HCT116 (cell line): ENCODE measurements at regions not wholly inside any gene's neighbourhood (a gene's known extent, or its start where the extent isn't known, plus 50 kb on each side); places are given as distances from the start of the nearest gene placed in this dataset.

ENCODE experiments used
- ATAC-seq: fragments of 200-7000 bp; cut with Tn5 transposase; 2 replicates; pipeline ENCODE4 v1.9.1; 2020; ENCODE audit warnings: mild to moderate bottlenecking, moderate library complexity
- BruUV-seq: library from RNA; stranded (reverse); fragments of 400-500 nt; replicated peaks from 2 replicates; lab custom pipeline; 2021; lab: Mats Ljungman, UMichigan
- CTCF ChIA-PET: fragments of 300-600 bp; sonication (Branson Sonifier 250); formaldehyde crosslinking; loops from one replicate; lab custom pipeline; 2021; ENCODE audit warnings: antibody characterized with exemption; lab: Charles Lee
- POLR2A ChIA-PET: fragments of 300-600, 350-600 bp; sonication (Branson Sonifier 250); formaldehyde crosslinking; loops from one replicate; lab custom pipeline; 2021; ENCODE audit warnings: antibody characterized with exemption; lab: Charles Lee
- RAD21 ChIA-PET, 2 experiments: fragments of 300-600 bp; sonication (Branson Sonifier 250); formaldehyde crosslinking; loops; one replicate each; lab custom pipeline; 2023; ENCODE audit warnings: low total read pairs in 2 of 2; ENCODE audit not compliant: uncharacterized antibody in 2 of 2, unreplicated experiment in 2 of 2, low non-redundant PET in 1 of 2; lab: Charles Lee
- DNase-seq: peaks from one replicate; pipeline ENCODE4 v3.0.0-alpha.2; 2010; ENCODE audit warnings: low read depth, low spot score
- H2AFZ ChIP-seq: fragments of 200-600 bp; shearing (Covaris generic), sonication (generic); 2 replicates; pipeline ENCODE4 v1.6.1; 2017; ENCODE audit warnings: low read depth, mixed run types, mixed read lengths, antibody characterized with exemption, low read length; ENCODE audit not compliant: poor library complexity, severe bottlenecking
- H3K27ac ChIP-seq: 2 replicates; pipeline ENCODE4 v1.5.1; 2012; ENCODE audit warnings: low read depth, low read length
- H3K27me3 ChIP-seq: fragments of 200-600 bp; sonication (generic); 2 replicates; pipeline ENCODE4 v1.6.1; 2016; ENCODE audit warnings: mixed run types, low read length, mixed read lengths; ENCODE audit not compliant: insufficient read depth
- H3K36me3 ChIP-seq, 2 experiments: fragments of 200-500 bp in 1 of 2; fragments of 200-600 bp in 1 of 2; sonication (Bioruptor generic) in 1 of 2; sonication (generic) in 1 of 2; 2 replicates each; pipeline versions ENCODE4 v1.5.1 to v1.6.1; 2014 to 2016; ENCODE audit warnings: low read length in 2 of 2, inconsistent platforms in 1 of 2, mixed read lengths in 1 of 2, mixed run types in 1 of 2; ENCODE audit not compliant: insufficient read depth in 2 of 2, control insufficient read depth in 1 of 2
- H3K4me1 ChIP-seq, 2 experiments: fragments of 200-600 bp in 1 of 2; sonication (generic) in 1 of 2; 2 replicates each; pipeline versions ENCODE4 v1.5.1 to v1.6.1; 2012 to 2017; ENCODE audit warnings: low read length in 2 of 2, inconsistent platforms in 1 of 2, mild to moderate bottlenecking in 1 of 2, mixed read lengths in 1 of 2, mixed run types in 1 of 2, moderate library complexity in 1 of 2; ENCODE audit not compliant: insufficient read depth in 2 of 2, control insufficient read depth in 1 of 2
- H3K4me2 ChIP-seq: fragments of 200-600 bp; sonication (generic); 2 replicates; pipeline ENCODE4 v1.6.1; 2017; ENCODE audit warnings: mixed run types, low read length, mixed read lengths
- H3K4me3 ChIP-seq, 2 experiments: fragments of 200-600 bp in 1 of 2; sonication (generic) in 1 of 2; replicated peaks in 1 of 2; 2 replicates each; pipeline ENCODE4 v1.5.1; 2011 to 2016; ENCODE audit warnings: low read length in 2 of 2, control low read depth in 1 of 2, low read depth in 1 of 2, mild to moderate bottlenecking in 1 of 2, mixed read lengths in 1 of 2, mixed run types in 1 of 2
- H3K79me2 ChIP-seq: fragments of 200-600 bp; sonication (generic); 2 replicates; pipeline ENCODE4 v1.6.1; 2017; ENCODE audit warnings: mild to moderate bottlenecking, mixed run types, low read length, moderate library complexity, mixed read lengths; ENCODE audit not compliant: insufficient read depth
- H3K9ac ChIP-seq: fragments of 200-600 bp; sonication (generic); 2 replicates; pipeline ENCODE4 v1.6.1; 2016; ENCODE audit warnings: low read length, mixed read lengths
- H3K9me2 ChIP-seq: fragments of 200-600 bp; sonication (generic), shearing (Covaris generic); 2 replicates; pipeline ENCODE4 v1.6.1; 2017; ENCODE audit warnings: mixed run types, mild to moderate bottlenecking, moderate library complexity; ENCODE audit not compliant: insufficient read depth
- H3K9me3 ChIP-seq, 2 experiments: fragments of 200-500 bp in 1 of 2; fragments of 200-600 bp in 1 of 2; sonication (Bioruptor generic) in 1 of 2; sonication (generic) in 1 of 2; 2 replicates each; pipeline ENCODE4 v1.6.1; 2014 to 2017; ENCODE audit warnings: low read length in 2 of 2, mixed read lengths in 2 of 2, inconsistent platforms in 1 of 2, low read depth in 1 of 2, mild to moderate bottlenecking in 1 of 2, mixed run types in 1 of 2, moderate library complexity in 1 of 2; ENCODE audit not compliant: control insufficient read depth in 1 of 2, insufficient read depth in 1 of 2
- H4K20me1 ChIP-seq: fragments of 200-600 bp; sonication (generic), shearing (Covaris generic); 2 replicates; pipeline ENCODE4 v1.6.1; 2017; ENCODE audit warnings: mixed run types, mild to moderate bottlenecking, moderate library complexity; ENCODE audit not compliant: insufficient read depth
- CEBPB ChIP-seq: IDR thresholded peaks from 2 replicates; pipeline ENCODE4 v1.6.1; 2012; ENCODE audit warnings: low read depth
- CTCF ChIP-seq, 3 experiments: fragments of 200-600 bp in 1 of 3; sonication (generic) in 1 of 3; IDR thresholded peaks in 2 of 3; conservative IDR thresholded peaks in 1 of 3; 2 replicates each; pipeline ENCODE4 v1.5.1; 2012 to 2017; ENCODE audit warnings: low read depth in 2 of 3, low read length in 2 of 3, antibody characterized with exemption in 1 of 3, borderline replicate concordance in 1 of 3, control low read depth in 1 of 3, mild to moderate bottlenecking in 1 of 3, mixed read lengths in 1 of 3, mixed run types in 1 of 3, moderate library complexity in 1 of 3; ENCODE audit not compliant: insufficient read depth in 1 of 3
- EGR1 ChIP-seq: IDR thresholded peaks from 2 replicates; pipeline ENCODE4 v1.6.1; 2012; ENCODE audit warnings: low read depth
- ELF1 ChIP-seq: IDR thresholded peaks from 2 replicates; pipeline ENCODE4 v1.6.1; 2012; ENCODE audit warnings: low read depth, borderline replicate concordance
- EZH2 ChIP-seq: fragments of 200-600 bp; sonication (generic); IDR thresholded peaks from 2 replicates; pipeline ENCODE4 v1.6.1; 2017; ENCODE audit warnings: antibody characterized with exemption, mixed run types
- EZH2phosphoT487 ChIP-seq: fragments of 200-600 bp; IDR thresholded peaks from 2 replicates; pipeline ENCODE4 v1.6.1; 2018; ENCODE audit warnings: antibody characterized with exemption, borderline replicate concordance
- FOSL1 ChIP-seq: IDR thresholded peaks from 2 replicates; pipeline ENCODE4 v1.6.1; 2012; ENCODE audit warnings: low read depth
- MAX ChIP-seq: IDR thresholded peaks from 2 replicates; pipeline ENCODE4 v1.6.1; 2012
- SP1 ChIP-seq: IDR thresholded peaks from 2 replicates; pipeline ENCODE4 v1.6.1; 2012; ENCODE audit warnings: low read depth
- SRF ChIP-seq: IDR thresholded peaks from 2 replicates; pipeline ENCODE4 v1.6.1; 2012; ENCODE audit warnings: low read depth
- ZBTB33 ChIP-seq: IDR thresholded peaks from 2 replicates; pipeline ENCODE4 v1.6.1; 2011; ENCODE audit warnings: mild to moderate bottlenecking, low read length, moderate library complexity; ENCODE audit not compliant: insufficient replicate concordance; ENCODE audit errors: extremely low read depth
- intact Hi-C: fragments of 100-400 bp; cut with micrococcal nuclease; formaldehyde crosslinking; loops from 2 replicates; pipeline ENCODE4 v1.10.0; 2022

GRCh38 chr2:31813016-31813415, 197.8 kb downstream of the MEMO1 start:
- TF ChIP-seq MAX (no peak), EZH2 (no peak), SRF (no peak), EGR1 (no peak), CTCF (IDR thresholded peaks at IDR 0.05 in 2 of 3, conservative IDR thresholded peaks at IDR 0.05 in 1 of 3; ENCODE audit: borderline replicate concordance in 1 of 3, insufficient read depth in 1 of 3, low read depth in 2 of 3, low read length in 2 of 3) (no peak), EZH2phosphoT487 (no peak)
- H3K79me2 ChIP-seq = no peaks in the 10 kb centered on the region
- no peak overlapping the region for H3K27ac ChIP-seq
- H3K4me3 ChIP-seq = no peak overlapping the region
- ChIA-PET POLR2A (no interaction called here), RAD21 (no interaction called here), CTCF (no interaction called here)
- BruUV-seq = no TSS peak
- H3K36me3 ChIP-seq = no peaks in the 10 kb centered on the region
- no peak for DNase-seq
- intact Hi-C loops = no loop called here
- no peak overlapping the region for H3K4me2 ChIP-seq
- no peak for ATAC-seq
- H3K9me2 ChIP-seq = no peaks in the 10 kb centered on the region
- no peaks in the 10 kb centered on the region for H4K20me1 ChIP-seq
- peaks cover 0 to 4% of the 10 kb centered on the region in 2 experiments; a peak in 2 of 4 replicates for H3K4me1 ChIP-seq
- no peaks in the 10 kb centered on the region for H3K9me3 ChIP-seq
- 0 out of 2 replicates have a peak, but pooled peaks cover 2% of the 10 kb centered on the region for H3K27me3 ChIP-seq
- H3K9ac ChIP-seq = no peak overlapping the region
- no peak overlapping the region for H2AFZ ChIP-seq

GRCh38 chr2:31812051-31812798, 198.6 kb downstream of the MEMO1 start:
- no peak for DNase-seq

More at GRCh38 chr2:31812051-31812798, 198.6 kb downstream of the MEMO1 start:
- peak; percentile 36; the same call in 1 of the 2 replicates for ATAC-seq
- Histone ChIP-seq H4K20me1 (no peaks in the 10 kb centered on the region), H3K36me3 (no peaks in the 10 kb centered on the region)
- TF ChIP-seq CEBPB (no peak), FOSL1 (no peak), SP1 (no peak), ELF1 (no peak), EZH2 (no peak), ZBTB33 (no peak)
- TF ChIP-seq, all 23 proteins: peak for 0
- H3K27me3 ChIP-seq = no peaks in the 10 kb centered on the region
- no peak overlapping the region for H3K4me3 ChIP-seq
- H2AFZ ChIP-seq = no peak overlapping the region
- RAD21 ChIA-PET = no interaction called here
- H3K9ac ChIP-seq = no peak overlapping the region
- no peaks in the 10 kb centered on the region for H3K9me2 ChIP-seq
- H3K27ac ChIP-seq = no peak overlapping the region
- H3K4me1 ChIP-seq = peaks cover 0 to 4% of the 10 kb centered on the region in 2 experiments; a peak in 2 of 4 replicates
- BruUV-seq = no TSS peak
- H3K79me2 ChIP-seq = no peaks in the 10 kb centered on the region
- no peaks in the 10 kb centered on the region for H3K9me3 ChIP-seq
- intact Hi-C loops = no loop called here
- no peak overlapping the region for H3K4me2 ChIP-seq
- POLR2A ChIA-PET = no interaction called here
- CTCF ChIA-PET = no interaction called here
